Iris pigment epithelial cell (primary cell): ENCODE measurements at regions not wholly inside any gene's neighbourhood (a gene's known extent, or its start where the extent isn't known, plus 50 kb on each side); places are given as distances from the start of the nearest gene placed in this dataset.
"Not testable (repeated sequence)": the region's sequence is repeated elsewhere in the genome, so short reads cannot be mapped to it uniquely, and the experiment has no call there.

Experiments
- DNase-seq: peaks from one replicate; pipeline ENCODE4 v3.0.0-alpha.2; 2011; ENCODE audit warnings: low read depth

DNA sequence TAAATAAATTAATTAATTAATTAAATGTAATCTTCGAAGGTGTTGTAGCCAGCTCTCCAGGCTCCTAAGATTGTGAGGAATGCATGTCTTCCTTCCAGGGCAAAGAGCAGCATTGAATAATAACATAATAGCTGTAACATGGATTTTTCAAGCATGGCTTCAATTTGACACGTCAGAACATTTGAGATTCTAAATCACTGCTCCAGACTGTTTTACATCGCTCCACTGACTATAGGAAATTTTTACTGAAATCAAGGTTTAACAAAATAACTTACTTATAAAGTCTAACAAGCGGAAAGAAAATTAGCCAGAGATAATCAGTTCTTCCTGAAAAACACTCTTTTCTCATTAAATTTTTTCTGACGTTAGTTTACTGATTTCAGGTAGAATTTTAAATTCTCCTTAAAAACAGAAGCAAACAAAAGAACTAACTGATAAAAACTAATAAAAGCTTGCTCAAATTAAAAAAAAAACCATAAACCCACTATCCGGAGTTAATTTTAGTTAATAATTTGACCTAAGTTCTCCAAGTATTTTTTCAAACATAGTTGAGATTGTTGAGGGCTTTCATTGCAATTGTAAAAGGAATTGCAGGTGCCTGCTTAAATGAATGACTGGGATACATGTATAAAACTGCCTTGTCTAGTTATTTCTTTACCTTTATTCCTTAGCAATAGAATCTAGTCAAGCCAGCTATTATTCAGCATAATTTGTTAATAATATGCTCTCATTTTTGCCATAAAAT is 51.2 kb upstream of the SGCE start:
- no peak for DNase-seq

GRCh38 chr7:94710256-94710655 is 54.3 kb upstream of the SGCE start:
- DNase-seq, result peak; percentile 7

- DNase-seq, result not testable (repeated sequence)
These were observed 66.4 kb upstream of the SGCE start for GRCh38 chr7:94722360-94722759.

- not testable (repeated sequence) for DNase-seq
These were observed 73.0 kb upstream of the SGCE start for GRCh38 chr7:94728893-94729292.

DNA sequence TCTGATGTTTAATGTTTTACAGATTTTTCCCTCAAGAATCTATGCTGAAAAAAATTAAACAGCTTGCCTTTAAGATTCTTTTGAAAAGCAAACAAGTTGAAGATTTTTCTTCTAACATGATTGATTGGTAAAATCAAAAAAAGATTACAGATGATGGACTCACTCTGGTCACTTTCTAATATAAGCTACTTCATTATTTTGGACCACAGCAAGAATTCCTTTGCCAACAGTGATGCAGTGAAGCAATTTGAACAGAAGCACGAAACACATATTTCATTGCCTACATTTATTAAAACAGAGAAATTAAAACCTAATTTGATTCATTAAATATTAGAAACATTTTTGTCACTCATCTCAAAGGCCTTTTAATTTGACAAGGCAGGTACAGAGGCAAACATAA is 82.1 kb upstream of the SGCE start:
- no peak for DNase-seq

GRCh38 chr7:94739180-94739579 is 83.2 kb upstream of the SGCE start:
- DNase-seq, result no peak

DNA sequence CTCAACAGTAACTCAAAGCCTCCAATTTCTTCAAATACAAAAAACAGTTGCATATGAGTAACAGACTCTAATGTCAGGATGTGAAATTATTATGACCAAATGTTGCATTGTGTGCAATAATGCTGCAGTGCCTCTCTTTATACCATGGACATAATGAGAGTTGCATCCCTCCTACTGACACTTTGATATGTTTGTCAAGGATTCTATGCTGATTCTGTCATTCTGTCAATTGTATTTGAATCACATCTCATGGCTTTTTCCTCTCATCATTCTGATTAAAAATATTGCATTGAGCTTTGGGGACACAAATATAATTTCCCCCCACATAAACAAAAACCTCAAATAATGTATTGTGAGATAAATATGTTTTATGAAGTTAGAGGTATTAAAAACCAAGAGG is 84.6 kb upstream of the SGCE start:
- DNase-seq, result no peak

GRCh38 chr7:94741179-94741578 is 85.2 kb upstream of the SGCE start:
- peak; percentile 11 for DNase-seq

DNA sequence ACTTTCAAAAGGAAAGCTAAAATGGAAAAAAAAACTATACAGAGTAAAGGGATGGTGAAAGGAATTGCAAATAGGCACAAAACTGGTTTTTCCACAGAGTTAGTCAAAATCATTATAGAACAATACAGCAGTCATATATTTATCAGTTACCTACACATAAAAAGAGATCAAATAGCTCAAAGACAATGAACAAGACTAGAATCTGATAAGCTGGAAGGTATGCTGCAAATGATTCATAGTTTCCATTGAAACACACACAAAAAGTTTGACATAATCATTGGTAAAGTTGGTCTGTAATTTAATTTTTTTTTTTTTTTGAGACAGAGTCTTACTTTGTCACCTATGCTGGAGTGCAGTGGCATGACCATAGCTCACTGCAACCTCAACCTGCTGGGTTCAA is 92.4 kb upstream of the SGCE start:
- no peak for DNase-seq

DNA sequence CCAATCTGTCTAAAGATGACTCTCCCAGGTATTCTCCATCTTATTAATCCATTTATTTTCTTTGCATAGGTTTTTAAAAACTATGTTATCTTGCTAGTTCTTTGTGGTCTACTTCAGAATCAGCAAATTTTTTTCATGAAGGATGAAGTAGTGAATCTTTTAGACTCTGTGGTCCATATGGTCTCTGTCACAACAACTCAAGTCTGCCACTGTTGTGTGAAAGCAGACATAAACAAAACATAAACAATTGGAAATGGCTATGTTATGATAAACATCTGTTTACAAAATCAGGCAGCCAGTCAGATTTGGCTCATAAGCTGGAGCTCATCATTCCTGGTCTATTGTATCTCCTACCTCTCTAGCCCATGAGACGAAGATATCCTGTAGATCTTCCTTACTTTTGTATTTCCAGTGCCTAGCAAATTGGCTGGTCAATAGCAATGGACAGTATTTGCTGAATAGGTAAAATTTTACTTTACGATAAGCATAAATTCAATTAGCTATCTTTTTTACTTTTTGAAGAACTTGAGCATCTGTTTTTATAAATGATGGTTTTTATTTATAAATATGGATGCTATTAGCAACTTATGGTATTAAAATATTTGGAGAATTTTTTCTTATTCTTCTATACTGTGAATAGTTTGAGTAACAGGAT is 104.6 kb upstream of the SGCE start:
- no peak for DNase-seq

GRCh38 chr7:94761451-94761850 is 105.5 kb upstream of the SGCE start:
- DNase-seq, result no peak

DNA sequence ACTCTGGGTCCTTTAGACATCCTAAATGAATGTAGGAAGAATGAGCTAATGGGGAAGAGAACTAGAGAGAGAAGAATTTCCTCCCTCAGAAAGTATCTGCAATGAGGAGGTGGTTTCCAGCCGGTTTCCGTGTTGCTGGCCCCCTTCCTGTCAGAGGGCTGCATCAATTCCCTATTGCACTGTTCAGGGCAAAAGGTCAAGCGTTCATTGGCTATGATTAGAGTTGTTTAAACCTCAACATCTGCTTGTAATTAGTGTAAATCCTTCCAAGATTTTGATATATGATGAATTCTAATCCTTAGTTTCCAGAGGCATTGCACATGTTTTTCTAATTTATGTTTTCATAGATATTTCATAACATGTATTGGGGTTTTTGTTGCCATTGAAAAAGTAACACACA is 107.3 kb upstream of the SGCE start:
- DNase-seq, result peak; percentile 25

- DNase-seq, result no peak
These were observed 113.8 kb upstream of the SGCE start for GRCh38 chr7:94769724-94770123.

DNA sequence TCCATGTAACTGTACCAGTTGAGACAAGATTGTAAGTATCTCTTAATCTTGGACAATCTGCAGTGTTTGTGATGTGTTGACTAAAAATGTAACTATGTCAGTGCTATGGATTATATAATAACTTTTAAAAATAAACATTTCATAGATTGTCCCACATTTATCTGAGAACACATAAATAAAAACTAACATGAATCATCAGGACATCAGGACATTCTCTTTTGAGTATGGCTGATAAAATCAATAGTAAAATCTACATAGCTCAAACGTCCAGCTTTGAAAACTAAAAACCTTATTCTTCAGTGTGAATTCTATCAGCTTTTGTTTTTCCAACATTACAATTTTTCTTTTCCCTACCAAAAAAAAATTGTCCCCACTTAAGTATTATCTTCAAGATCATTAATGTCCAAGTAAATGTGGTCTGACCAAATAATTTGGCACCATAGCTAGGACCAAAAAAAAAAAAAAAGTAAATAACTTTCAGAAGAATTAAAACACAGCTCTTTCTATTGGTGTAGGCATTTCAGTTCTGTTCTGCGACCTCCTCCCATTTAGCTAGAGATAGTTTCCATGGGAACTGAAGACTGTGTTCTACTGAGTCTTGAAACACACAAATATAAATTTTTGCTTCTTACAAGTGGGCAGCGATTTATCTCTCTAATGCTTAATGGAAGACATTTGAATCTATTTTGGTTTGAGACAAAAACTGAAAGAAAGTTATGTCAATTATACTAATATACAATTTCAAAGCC is 123.0 kb upstream of the SGCE start:
- no peak for DNase-seq

- DNase-seq, result no peak
These were observed 123.9 kb upstream of the SGCE start for GRCh38 chr7:94779861-94780260.

DNA sequence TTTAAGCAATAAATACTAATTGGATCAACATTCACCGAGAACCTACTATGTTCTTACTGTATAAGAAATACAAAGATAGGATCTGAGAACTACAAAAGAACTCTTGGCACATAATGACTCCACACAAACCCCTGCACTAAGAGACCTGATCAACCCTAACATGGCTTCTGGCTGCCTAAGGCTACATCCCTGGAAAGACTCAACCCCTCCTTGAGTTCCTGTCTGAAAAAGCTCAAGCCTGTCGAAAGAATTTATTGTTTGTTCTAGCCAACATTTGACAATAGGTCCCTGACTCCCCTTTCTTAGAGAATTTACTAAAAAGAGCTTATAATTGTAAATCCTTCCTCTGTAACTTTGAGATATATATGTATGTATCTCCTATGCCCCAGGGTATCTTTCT is 125.3 kb upstream of the SGCE start:
- DNase-seq, result no peak

DNA sequence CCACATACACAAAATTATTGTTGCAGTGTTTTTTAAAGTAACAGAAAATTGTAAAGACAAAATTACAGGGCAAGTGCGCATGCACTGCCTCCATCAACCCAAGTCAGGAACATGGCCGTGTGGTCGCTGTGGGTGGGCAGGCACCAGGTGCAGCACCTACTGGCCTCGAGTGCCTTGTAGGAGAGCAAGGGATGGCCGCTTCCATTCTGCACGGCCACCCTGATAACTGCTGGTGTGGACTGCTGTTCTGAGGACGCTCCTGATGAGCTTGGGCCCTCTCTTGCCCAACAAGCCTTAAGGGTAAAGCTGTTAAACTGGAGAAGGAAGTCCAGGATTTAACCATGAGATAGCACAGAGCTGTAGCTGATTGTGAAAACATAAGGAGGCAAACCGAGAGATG is 124.6 kb upstream of the PPP1R9A start:
- DNase-seq, result no peak

GRCh38 chr7:94787285-94787684 is 120.1 kb upstream of the PPP1R9A start:
- DNase-seq, result no peak

GRCh38 chr7:94788378-94788777 is 119.0 kb upstream of the PPP1R9A start:
- DNase-seq, result not testable (repeated sequence)

DNA sequence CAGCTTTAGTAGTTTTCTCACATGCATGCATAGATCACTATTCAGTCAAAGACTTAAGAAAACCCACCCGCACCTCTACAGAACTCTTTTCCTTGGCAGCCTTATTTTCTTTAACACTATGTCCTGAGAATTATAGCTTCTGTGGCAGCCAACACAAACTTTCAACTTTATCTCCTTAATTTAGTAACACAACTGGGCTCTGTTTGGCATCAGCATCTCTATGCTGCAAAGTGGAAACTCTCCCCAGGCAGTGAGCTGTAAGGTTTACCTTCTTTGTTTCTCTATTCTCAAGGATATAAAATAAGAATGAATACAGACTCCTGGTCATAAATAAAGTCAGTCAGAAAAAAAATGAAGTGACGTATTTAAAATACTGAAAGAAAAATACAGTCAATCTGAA is 115.2 kb upstream of the PPP1R9A start:
- no peak for DNase-seq

- DNase-seq, result not testable (repeated sequence)
These were observed 110.0 kb upstream of the PPP1R9A start for GRCh38 chr7:94797404-94797803.

DNA sequence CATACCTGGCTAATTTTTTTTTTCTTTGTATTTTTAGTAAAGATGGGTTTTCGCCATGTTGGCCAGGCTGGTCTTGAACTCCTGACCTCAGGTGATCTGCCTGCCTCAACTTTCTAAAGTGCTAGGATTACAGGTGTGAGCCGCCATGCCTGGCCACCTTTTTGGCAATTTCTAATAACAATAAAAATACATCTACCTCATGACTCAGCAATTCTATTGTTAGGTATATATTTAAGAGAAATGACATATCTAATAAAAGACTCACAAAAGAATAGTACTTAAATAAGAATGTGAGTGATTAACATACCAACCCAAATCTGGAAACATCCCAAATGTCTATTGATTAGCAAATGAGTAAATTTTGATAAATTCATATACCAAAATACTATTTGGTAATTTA is 103.6 kb upstream of the PPP1R9A start:
- DNase-seq, result no peak

GRCh38 chr7:94808673-94809072 is 98.7 kb upstream of the PPP1R9A start:
- DNase-seq, result not testable (repeated sequence)
